ENCODE measurements at regions not wholly inside any gene's neighbourhood (a gene's known extent, or its start where the extent isn't known, plus 50 kb on each side); places are given as distances from the start of the nearest gene placed in this dataset.

DNA sequence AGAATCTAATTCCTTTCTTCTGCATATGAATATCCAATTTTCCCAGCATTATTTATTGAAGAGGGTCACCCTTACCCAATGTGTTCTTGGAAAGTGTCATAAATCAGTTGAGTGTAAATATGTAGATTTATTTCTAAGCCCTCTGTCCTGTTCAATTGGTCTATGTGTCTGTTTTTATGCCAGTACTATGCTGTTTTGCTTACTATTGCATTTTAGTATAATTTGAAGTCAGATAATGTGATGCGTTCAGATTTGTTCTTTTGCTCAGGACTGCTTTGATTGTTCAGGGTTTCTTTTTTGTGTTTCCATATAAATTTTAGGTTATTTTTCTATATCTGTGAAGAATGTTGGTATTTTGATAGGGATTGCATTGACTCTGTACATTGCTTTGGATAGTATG is 420.4 kb upstream of the MIS18BP1 start:
- Histone ChIP-seq H3K36me3 (ENCODE audit: low read length) (no peaks in the 10 kb centered on the region), H3K79me2 (ENCODE audit: insufficient read depth, low read length) (no peaks in the 10 kb centered on the region), H3F3A (ENCODE audit: insufficient read depth) (no peaks in the 10 kb centered on the region), H3K9me3 (ENCODE audit: insufficient read depth, low read length) (no peaks in the 10 kb centered on the region), H3K27ac (ENCODE audit: low read depth, low read length) (no peak overlapping the region), H3K9me2 (replicated peaks; ENCODE audit: insufficient read depth, low read length) (no peaks in the 10 kb centered on the region), H4K20me1 (ENCODE audit: low read depth, low read length) (no peaks in the 10 kb centered on the region), H3K9ac (ENCODE audit: low read length) (no peak overlapping the region), H3K4me2 (ENCODE audit: low read depth, low read length, poor library complexity, severe bottlenecking) (no peak overlapping the region), H3K27me3 (ENCODE audit: low read length) (no peaks in the 10 kb centered on the region), H3K4me3 (ENCODE audit: insufficient read depth, low read length, poor library complexity, severe bottlenecking) (no peak overlapping the region), H2AFZ (ENCODE audit: low read depth, low read length, severe bottlenecking) (no peak overlapping the region)
- TF ChIP-seq, protein P1, sequence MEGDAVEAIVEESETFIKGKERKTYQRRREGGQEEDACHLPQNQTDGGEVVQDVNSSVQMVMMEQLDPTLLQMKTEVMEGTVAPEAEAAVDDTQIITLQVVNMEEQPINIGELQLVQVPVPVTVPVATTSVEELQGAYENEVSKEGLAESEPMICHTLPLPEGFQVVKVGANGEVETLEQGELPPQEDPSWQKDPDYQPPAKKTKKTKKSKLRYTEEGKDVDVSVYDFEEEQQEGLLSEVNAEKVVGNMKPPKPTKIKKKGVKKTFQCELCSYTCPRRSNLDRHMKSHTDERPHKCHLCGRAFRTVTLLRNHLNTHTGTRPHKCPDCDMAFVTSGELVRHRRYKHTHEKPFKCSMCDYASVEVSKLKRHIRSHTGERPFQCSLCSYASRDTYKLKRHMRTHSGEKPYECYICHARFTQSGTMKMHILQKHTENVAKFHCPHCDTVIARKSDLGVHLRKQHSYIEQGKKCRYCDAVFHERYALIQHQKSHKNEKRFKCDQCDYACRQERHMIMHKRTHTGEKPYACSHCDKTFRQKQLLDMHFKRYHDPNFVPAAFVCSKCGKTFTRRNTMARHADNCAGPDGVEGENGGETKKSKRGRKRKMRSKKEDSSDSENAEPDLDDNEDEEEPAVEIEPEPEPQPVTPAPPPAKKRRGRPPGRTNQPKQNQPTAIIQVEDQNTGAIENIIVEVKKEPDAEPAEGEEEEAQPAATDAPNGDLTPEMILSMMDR (IDR thresholded peaks at IDR 0.05; ENCODE audit: insufficient read depth, low read length, poor library complexity, severe bottlenecking), result no peak
- TF ChIP-seq EZH2phosphoT487 (conservative IDR thresholded peaks at IDR 0.05; ENCODE audit: low read length), result no peak

DNA sequence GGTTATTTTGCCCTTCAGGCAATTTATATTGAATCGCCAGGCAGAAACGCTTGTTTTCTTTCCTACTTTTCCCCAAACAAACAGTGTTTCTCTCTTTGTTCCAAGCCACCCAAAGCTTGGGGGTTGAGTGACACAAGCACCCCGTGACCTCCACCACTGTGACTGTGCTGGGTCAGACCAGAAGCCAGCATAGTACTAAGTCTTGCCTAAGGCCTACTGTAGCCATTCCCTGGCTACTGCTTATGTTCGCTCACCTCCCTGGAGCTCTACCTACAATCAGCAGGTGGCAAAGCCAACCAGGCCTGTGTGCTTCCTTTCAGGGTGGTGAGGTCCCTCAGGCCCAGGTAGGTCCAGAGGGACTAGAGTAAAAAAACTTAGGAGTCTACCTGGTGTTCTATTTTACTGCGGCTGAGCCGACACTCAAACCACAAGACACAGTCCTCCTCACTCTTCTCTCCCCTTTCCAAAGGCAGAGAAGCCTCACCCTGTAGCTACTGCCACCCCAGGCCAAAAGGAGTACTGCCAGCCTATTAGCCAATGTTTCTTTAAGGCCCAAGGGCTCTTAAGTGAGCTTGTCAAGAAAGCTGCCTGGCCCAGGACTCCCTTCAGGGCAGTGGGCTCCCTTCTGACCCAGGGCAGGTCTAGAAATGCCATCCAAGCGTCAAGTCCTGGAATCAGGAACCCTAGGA is 411.8 kb upstream of the MIS18BP1 start:
- Histone ChIP-seq H3K27me3 (ENCODE audit: low read length) (no peaks in the 10 kb centered on the region), H3K9ac (ENCODE audit: low read length) (no peak overlapping the region), H2AFZ (ENCODE audit: low read depth, low read length, severe bottlenecking) (no peak overlapping the region), H3K4me3 (ENCODE audit: insufficient read depth, low read length, poor library complexity, severe bottlenecking) (no peak overlapping the region), H3F3A (ENCODE audit: insufficient read depth) (no peaks in the 10 kb centered on the region), H3K79me2 (ENCODE audit: insufficient read depth, low read length) (no peaks in the 10 kb centered on the region), H4K20me1 (ENCODE audit: low read depth, low read length) (no peaks in the 10 kb centered on the region), H3K9me2 (replicated peaks; ENCODE audit: insufficient read depth, low read length) (no peaks in the 10 kb centered on the region), H3K9me3 (ENCODE audit: insufficient read depth, low read length) (no peaks in the 10 kb centered on the region), H3K4me2 (ENCODE audit: low read depth, low read length, poor library complexity, severe bottlenecking) (no peak overlapping the region), H3K27ac (ENCODE audit: low read depth, low read length) (no peak overlapping the region), H3K36me3 (ENCODE audit: low read length) (no peaks in the 10 kb centered on the region)
- no peak for TF ChIP-seq EZH2phosphoT487 (conservative IDR thresholded peaks at IDR 0.05; ENCODE audit: low read length)
- TF ChIP-seq, protein P1 (IDR thresholded peaks at IDR 0.05; ENCODE audit: insufficient read depth, low read length, poor library complexity, severe bottlenecking), result no peak

DNA sequence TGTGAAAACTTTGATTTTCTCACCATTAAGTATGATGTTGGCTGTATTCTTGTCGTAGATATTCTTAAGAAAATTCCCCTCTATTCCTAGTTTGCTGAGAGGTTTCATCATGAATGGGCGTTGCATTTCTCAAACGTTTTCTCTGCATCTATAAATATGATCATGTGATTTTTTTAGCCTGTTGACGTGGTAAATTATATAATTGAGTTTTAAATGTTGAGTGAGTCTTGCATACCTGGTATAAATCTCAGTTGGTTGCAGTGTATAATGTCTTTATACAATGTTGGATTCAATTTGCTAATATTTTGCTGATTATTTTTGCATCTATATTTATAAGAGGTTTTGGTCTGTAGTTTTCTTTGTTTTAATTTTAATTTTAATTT is 405.9 kb upstream of the MIS18BP1 start:
- TF ChIP-seq, protein P1 (IDR thresholded peaks at IDR 0.05; ENCODE audit: insufficient read depth, low read length, poor library complexity, severe bottlenecking), result no peak
- TF ChIP-seq EZH2phosphoT487 (conservative IDR thresholded peaks at IDR 0.05; ENCODE audit: low read length), result no peak
- no peaks in the 10 kb centered on the region for H3K27me3 ChIP-seq (ENCODE audit: low read length)
- peaks cover 8% of the 10 kb centered on the region; the same call in 1 of the 2 replicates for H3K36me3 ChIP-seq (ENCODE audit: low read length)
- H3K4me3 ChIP-seq (ENCODE audit: insufficient read depth, low read length, poor library complexity, severe bottlenecking), result peak overlapping the region; percentile 9
- H3K9ac ChIP-seq (ENCODE audit: low read length), result no peak overlapping the region
- no peaks in the 10 kb centered on the region for H4K20me1 ChIP-seq (ENCODE audit: low read depth, low read length)
- no peak overlapping the region for H2AFZ ChIP-seq (ENCODE audit: low read depth, low read length, severe bottlenecking)
- H3K9me3 ChIP-seq (ENCODE audit: insufficient read depth, low read length), result peaks cover 15% of the 10 kb centered on the region; the same call in 1 of the 2 replicates
- no peaks in the 10 kb centered on the region for H3F3A ChIP-seq (ENCODE audit: insufficient read depth)
- peak overlapping the region; percentile 32 for H3K4me2 ChIP-seq (ENCODE audit: low read depth, low read length, poor library complexity, severe bottlenecking)
- peak overlapping the region; percentile 72 for H3K27ac ChIP-seq (ENCODE audit: low read depth, low read length)
- H3K9me2 ChIP-seq (replicated peaks; ENCODE audit: insufficient read depth, low read length), result no peaks in the 10 kb centered on the region
- H3K79me2 ChIP-seq (ENCODE audit: insufficient read depth, low read length), result no peaks in the 10 kb centered on the region
